Thyroid gland (tissue), 4 donors: ENCODE measurements at regions not wholly inside any gene's neighbourhood (a gene's known extent, or its start where the extent isn't known, plus 50 kb on each side); places are given as distances from the start of the nearest gene placed in this dataset.

ENCODE experiments used
- CTCF ChIP-seq, 6 experiments: fragments of 200-600 bp in 3 of 6; fragments of 450-650 bp in 3 of 6; sonication (generic) in 3 of 6; IDR thresholded peaks; one replicate each; pipeline ENCODE4 v1.5.1; 2016 to 2019; ENCODE audit warnings: antibody characterized with exemption in 6 of 6, mild to moderate bottlenecking in 2 of 6, inconsistent platforms in 1 of 6, moderate library complexity in 1 of 6
- POLR2A ChIP-seq, 2 donors: fragments of 450-650 bp; IDR thresholded peaks; one replicate each; pipeline ENCODE4 v1.6.1; 2017; ENCODE audit warnings: antibody characterized with exemption in 2 of 2, mild to moderate bottlenecking in 2 of 2, moderate library complexity in 1 of 2

GRCh38 chr5:2579126-2579525, 172.4 kb downstream of the IRX2 start:
- TF ChIP-seq CTCF (IDR thresholded peaks at IDR 0.05) (no peak), POLR2A (IDR thresholded peaks at IDR 0.05) (no peak)
